ENCODE measurements at regions not wholly inside any gene's neighbourhood (a gene's known extent, or its start where the extent isn't known, plus 50 kb on each side); places are given as distances from the start of the nearest gene placed in this dataset.

GRCh38 chrX:36581030-36581429 is 427.1 kb upstream of the FAM47C start:
- TF ChIP-seq, protein P1, sequence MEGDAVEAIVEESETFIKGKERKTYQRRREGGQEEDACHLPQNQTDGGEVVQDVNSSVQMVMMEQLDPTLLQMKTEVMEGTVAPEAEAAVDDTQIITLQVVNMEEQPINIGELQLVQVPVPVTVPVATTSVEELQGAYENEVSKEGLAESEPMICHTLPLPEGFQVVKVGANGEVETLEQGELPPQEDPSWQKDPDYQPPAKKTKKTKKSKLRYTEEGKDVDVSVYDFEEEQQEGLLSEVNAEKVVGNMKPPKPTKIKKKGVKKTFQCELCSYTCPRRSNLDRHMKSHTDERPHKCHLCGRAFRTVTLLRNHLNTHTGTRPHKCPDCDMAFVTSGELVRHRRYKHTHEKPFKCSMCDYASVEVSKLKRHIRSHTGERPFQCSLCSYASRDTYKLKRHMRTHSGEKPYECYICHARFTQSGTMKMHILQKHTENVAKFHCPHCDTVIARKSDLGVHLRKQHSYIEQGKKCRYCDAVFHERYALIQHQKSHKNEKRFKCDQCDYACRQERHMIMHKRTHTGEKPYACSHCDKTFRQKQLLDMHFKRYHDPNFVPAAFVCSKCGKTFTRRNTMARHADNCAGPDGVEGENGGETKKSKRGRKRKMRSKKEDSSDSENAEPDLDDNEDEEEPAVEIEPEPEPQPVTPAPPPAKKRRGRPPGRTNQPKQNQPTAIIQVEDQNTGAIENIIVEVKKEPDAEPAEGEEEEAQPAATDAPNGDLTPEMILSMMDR (conservative IDR thresholded peaks at IDR 0.05; ENCODE audit: low read depth, low read length): no peak
- TF ChIP-seq EZH2 (IDR thresholded peaks at IDR 0.05; ENCODE audit: borderline replicate concordance, low read depth, low read length, poor library complexity, severe bottlenecking): no peak

Data from A673 (cell line).